Astrocyte (in vitro differentiated cells and primary cell): ENCODE measurements at regions not wholly inside any gene's neighbourhood (a gene's known extent, or its start where the extent isn't known, plus 50 kb on each side); places are given as distances from the start of the nearest gene placed in this dataset.

Experiments
- DNase-seq: peaks from one replicate; pipeline ENCODE4 v3.0.0-alpha.2; 2010; ENCODE audit warnings: low read depth
- FAIRE-seq: peaks from 2 replicates; lab custom pipeline; 2011; peaks lifted over from hg19 to GRCh38; lab: Jason Lieb, UNC
- H2AFZ ChIP-seq: 2 replicates; pipeline ENCODE4 v1.6.0; 2012; ENCODE audit warnings: low read depth, low read length, inconsistent platforms
- H3K27ac ChIP-seq: 2 replicates; pipeline ENCODE4 v1.5.1; 2011; ENCODE audit warnings: low read depth, low read length, inconsistent platforms
- H3K27me3 ChIP-seq: 2 replicates; pipeline ENCODE4 v1.6.0; 2011; ENCODE audit warnings: low read length, inconsistent platforms; ENCODE audit not compliant: insufficient read depth
- H3K36me3 ChIP-seq: 2 replicates; pipeline ENCODE4 v1.5.1; 2011; ENCODE audit warnings: low read length, inconsistent platforms; ENCODE audit not compliant: insufficient read depth
- H3K4me1 ChIP-seq: 2 replicates; pipeline ENCODE4 v1.5.1; 2011; ENCODE audit warnings: low read length, inconsistent platforms; ENCODE audit not compliant: insufficient read depth
- H3K4me2 ChIP-seq: 2 replicates; pipeline ENCODE4 v1.6.0; 2012; ENCODE audit warnings: low read length, inconsistent platforms
- H3K4me3 ChIP-seq: 2 replicates; pipeline ENCODE4 v1.5.1; 2011; ENCODE audit warnings: low read depth, mild to moderate bottlenecking, low read length, inconsistent platforms; ENCODE audit not compliant: insufficient read depth
- H3K79me2 ChIP-seq: 2 replicates; pipeline ENCODE4 v1.6.0; 2012; ENCODE audit warnings: mild to moderate bottlenecking, low read length, inconsistent platforms; ENCODE audit not compliant: insufficient read depth
- H3K9ac ChIP-seq: 2 replicates; pipeline ENCODE4 v1.6.0; 2012; ENCODE audit warnings: mild to moderate bottlenecking, low read length, inconsistent platforms
- H3K9me3 ChIP-seq: 2 replicates; pipeline ENCODE4 v1.5.1; 2012; ENCODE audit warnings: low read depth, mild to moderate bottlenecking, low read length, inconsistent platforms; ENCODE audit not compliant: insufficient read depth
- H4K20me1 ChIP-seq: 2 replicates; pipeline ENCODE4 v1.6.0; 2012; ENCODE audit warnings: low read length, inconsistent platforms; ENCODE audit not compliant: insufficient read depth
- H3K27ac Mint-ChIP-seq: one replicate; pipeline ENCODE4 v1.8.0; 2021; ENCODE audit warnings: mild to moderate bottlenecking, mixed read lengths; ENCODE audit not compliant: unreplicated experiment
- H3K27me3 Mint-ChIP-seq: one replicate; pipeline ENCODE4 v1.8.0; 2021; ENCODE audit warnings: low read depth, mixed read lengths; ENCODE audit not compliant: unreplicated experiment
- H3K36me3 Mint-ChIP-seq: one replicate; pipeline ENCODE4 v1.8.0; 2021; ENCODE audit warnings: low read depth, mixed read lengths; ENCODE audit not compliant: unreplicated experiment
- H3K4me1 Mint-ChIP-seq: one replicate; pipeline ENCODE4 v1.8.0; 2021; ENCODE audit warnings: low read depth, mixed read lengths; ENCODE audit not compliant: unreplicated experiment
- H3K4me3 Mint-ChIP-seq: one replicate; pipeline ENCODE4 v1.8.0; 2021; ENCODE audit warnings: mild to moderate bottlenecking, moderate library complexity, mixed read lengths; ENCODE audit not compliant: unreplicated experiment
- H3K9me3 Mint-ChIP-seq: one replicate; pipeline ENCODE4 v1.8.0; 2021; ENCODE audit warnings: mild to moderate bottlenecking, mixed read lengths; ENCODE audit not compliant: unreplicated experiment
- CTCF ChIP-seq: IDR thresholded peaks from 2 replicates; pipeline ENCODE4 v1.5.1; 2011; ENCODE audit warnings: low read depth, mild to moderate bottlenecking, inconsistent platforms, low read length, moderate library complexity; ENCODE audit not compliant: insufficient read depth
- EZH2 ChIP-seq: IDR thresholded peaks from 2 replicates; pipeline ENCODE4 v1.6.1; 2012; ENCODE audit warnings: mild to moderate bottlenecking, low read length, inconsistent platforms; ENCODE audit not compliant: insufficient read depth

GRCh38 chr10:78260680-78261079 lies 227.0 kb downstream of the RPS24 start:
- Histone ChIP-seq H3K36me3 (no peaks in the 10 kb centered on the region), H3K27ac (no peak overlapping the region), H3K4me1 (peaks cover 23% of the 10 kb centered on the region), H3K4me3 (no peak overlapping the region), H3K4me2 (no peak overlapping the region), H4K20me1 (no peaks in the 10 kb centered on the region), H2AFZ (no peak overlapping the region), H3K27me3 (no peaks in the 10 kb centered on the region), H3K9me3 (no peaks in the 10 kb centered on the region), H3K79me2 (no peaks in the 10 kb centered on the region), H3K9ac (no peak overlapping the region)
- TF ChIP-seq EZH2, result no peak
- no peak for TF ChIP-seq CTCF
- H3K9me3 Mint-ChIP-seq, result peaks cover 2% of the 10 kb centered on the region
- H3K4me3 Mint-ChIP-seq, result no peak overlapping the region
- DNase-seq (no peak), FAIRE-seq (no peak)
- peaks cover 13% of the 10 kb centered on the region for H3K27me3 Mint-ChIP-seq
- H3K36me3 Mint-ChIP-seq, result no peaks in the 10 kb centered on the region
- no peak overlapping the region for H3K27ac Mint-ChIP-seq
- H3K4me1 Mint-ChIP-seq, result peaks cover 22% of the 10 kb centered on the region

- Histone ChIP-seq H3K9ac (no peak overlapping the region), H3K4me3 (no peak overlapping the region), H3K36me3 (no peaks in the 10 kb centered on the region), H3K4me1 (peaks cover 17% of the 10 kb centered on the region), H3K27me3 (no peaks in the 10 kb centered on the region), H4K20me1 (no peaks in the 10 kb centered on the region), H3K4me2 (no peak overlapping the region), H3K79me2 (no peaks in the 10 kb centered on the region), H3K9me3 (no peaks in the 10 kb centered on the region), H2AFZ (no peak overlapping the region), H3K27ac (no peak overlapping the region)
- peaks cover 2% of the 10 kb centered on the region for H3K9me3 Mint-ChIP-seq
- no peak for FAIRE-seq
- H3K36me3 Mint-ChIP-seq, result no peaks in the 10 kb centered on the region
- DNase-seq, result no peak
- peaks cover 21% of the 10 kb centered on the region for H3K4me1 Mint-ChIP-seq
- no peak for TF ChIP-seq EZH2
- no peak for TF ChIP-seq CTCF
- no peak overlapping the region for H3K27ac Mint-ChIP-seq
- H3K27me3 Mint-ChIP-seq, result peaks cover 13% of the 10 kb centered on the region
- H3K4me3 Mint-ChIP-seq, result no peak overlapping the region
Measured at GRCh38 chr10:78261291-78261690, 227.6 kb downstream of the RPS24 start.

GRCh38 chr10:78262860-78263259 lies 229.2 kb downstream of the RPS24 start:
- Mint-ChIP-seq H3K9me3 (peaks cover 4% of the 10 kb centered on the region), H3K4me1 (peaks cover 22% of the 10 kb centered on the region), H3K36me3 (peaks cover 2% of the 10 kb centered on the region), H3K27ac (peak overlapping the region; percentile 35), H3K27me3 (peaks cover 13% of the 10 kb centered on the region), H3K4me3 (no peak overlapping the region)
- Histone ChIP-seq H3K4me1 (peaks cover 18% of the 10 kb centered on the region), H3K9me3 (no peaks in the 10 kb centered on the region), H4K20me1 (no peaks in the 10 kb centered on the region), H3K9ac (no peak overlapping the region), H3K4me2 (no peak overlapping the region), H2AFZ (no peak overlapping the region), H3K36me3 (no peaks in the 10 kb centered on the region), H3K27ac (peak overlapping the region; percentile 15), H3K27me3 (no peaks in the 10 kb centered on the region), H3K4me3 (no peak overlapping the region), H3K79me2 (no peaks in the 10 kb centered on the region)
- TF ChIP-seq EZH2 (no peak), CTCF (no peak)
- DNase-seq (no peak), FAIRE-seq (peak; percentile 9)
